ENCODE measurements at regions not wholly inside any gene's neighbourhood (a gene's known extent, or its start where the extent isn't known, plus 50 kb on each side); places are given as distances from the start of the nearest gene placed in this dataset.

- Histone ChIP-seq H3K9me2 (no peaks in the 10 kb centered on the region), H3K9ac (no peak overlapping the region), H3K4me1 (ENCODE audit: control insufficient read depth in 1 of 2, insufficient read depth in 2 of 2, low read depth in 1 of 2, low read length in 1 of 2) (no peaks in the 10 kb centered on the region; a peak in 2 of 4 replicates), H3K79me2 (ENCODE audit: insufficient read depth) (no peaks in the 10 kb centered on the region), H3F3A (replicated peaks; ENCODE audit: insufficient read depth) (no peaks in the 10 kb centered on the region), H3K9me3 (0 out of 2 replicates have a peak, but pooled peaks cover 5% of the 10 kb centered on the region), H3K27ac (ENCODE audit: low read depth in 2 of 2, low read length in 1 of 2) (no peak overlapping the region), H2AFZ (ENCODE audit: low read depth) (no peak overlapping the region), H3K36me3 (replicated peaks in 1 of 2; ENCODE audit: control insufficient read depth in 1 of 2, insufficient read depth in 2 of 2, low read length in 1 of 2) (no peaks in the 10 kb centered on the region), H3K27me3 (ENCODE audit: insufficient read depth) (no peaks in the 10 kb centered on the region), H3K4me2 (no peak overlapping the region), H3K4me3 (ENCODE audit: low read depth in 2 of 2, low read length in 1 of 2) (no peak overlapping the region), H4K20me1 (ENCODE audit: insufficient read depth) (no peaks in the 10 kb centered on the region)
- POLR2A ChIA-PET: no interaction called here
- CTCF ChIA-PET: no interaction called here
- DNase-seq: no peak
- TF ChIP-seq RAD21 (IDR thresholded peaks at IDR 0.05; ENCODE audit: low read length) (no peak), GABPA (IDR thresholded peaks at IDR 0.05; ENCODE audit: low read depth) (no peak), EZH2phosphoT487 (IDR thresholded peaks at IDR 0.05; ENCODE audit: borderline replicate concordance, low read depth) (no peak)
- 65% methylated on average over 4 of the region's 4 CpGs for WGBS (ENCODE audit: low lambda C conversion rate)
Observed at GRCh38 chr7:41415051-41415450, 287.8 kb downstream of the INHBA start.

- no peak for DNase-seq
- TF ChIP-seq NFIC (IDR thresholded peaks at IDR 0.05; ENCODE audit: borderline replicate concordance): no peak
- TF ChIP-seq EP300 (IDR thresholded peaks at IDR 0.05; ENCODE audit: borderline replicate concordance in 1 of 2, low read depth in 1 of 2, low read length in 1 of 2): no peak
- TF ChIP-seq RFX5 (IDR thresholded peaks at IDR 0.05; ENCODE audit: low read length): no peak
- no peak for TF ChIP-seq TAF1 (IDR thresholded peaks at IDR 0.05; ENCODE audit: borderline replicate concordance, low read depth, low read length)
- no peak for TF ChIP-seq MEF2A (IDR thresholded peaks at IDR 0.05; ENCODE audit: borderline replicate concordance, low read depth)
- no peak for TF ChIP-seq GATA2 (CRISPR knock-in tag; IDR thresholded peaks at IDR 0.05)
- TF ChIP-seq IRF3 (IDR thresholded peaks at IDR 0.05; ENCODE audit: low read depth, low read length): no peak
- no peak for TF ChIP-seq FOXJ3 (CRISPR knock-in tag; IDR thresholded peaks at IDR 0.05)
- TF ChIP-seq CHD2 (IDR thresholded peaks at IDR 0.05; ENCODE audit: low read length, partially characterized antibody): no peak
- no peak for TF ChIP-seq ZBTB33 (IDR thresholded peaks at IDR 0.05; ENCODE audit: borderline replicate concordance, low read depth)
- no peak for TF ChIP-seq JUND (IDR thresholded peaks at IDR 0.05)
- no peak for TF ChIP-seq TEAD4 (IDR thresholded peaks at IDR 0.05; ENCODE audit: borderline replicate concordance, insufficient read depth)
- no peak overlapping the region for H3K4me3 ChIP-seq (ENCODE audit: low read depth in 2 of 2, low read length in 1 of 2)
- CTCF ChIA-PET: interaction anchor here (0.9 to 1.1 kb wide), 2 partner anchors 292 to 300 kb away, joined by 3 to 4 read pairs; no protein-coding TSS in a partner anchor
- H3K4me1 ChIP-seq (ENCODE audit: control insufficient read depth in 1 of 2, insufficient read depth in 2 of 2, low read depth in 1 of 2, low read length in 1 of 2): no peaks in the 10 kb centered on the region
- H3K79me2 ChIP-seq (ENCODE audit: insufficient read depth): no peaks in the 10 kb centered on the region
- no peak overlapping the region for H3K27ac ChIP-seq (ENCODE audit: low read depth in 2 of 2, low read length in 1 of 2)
- H2AFZ ChIP-seq (ENCODE audit: low read depth): no peak overlapping the region
- no peak overlapping the region for H3K4me2 ChIP-seq
- WGBS (ENCODE audit: low lambda C conversion rate): 57% methylated on average over 3 of the region's 3 CpGs
- H4K20me1 ChIP-seq (ENCODE audit: insufficient read depth): no peaks in the 10 kb centered on the region
- POLR2A ChIA-PET: no interaction called here
- H3K9me2 ChIP-seq: no peaks in the 10 kb centered on the region
- H3F3A ChIP-seq (replicated peaks; ENCODE audit: insufficient read depth): no peaks in the 10 kb centered on the region
- H3K36me3 ChIP-seq (replicated peaks in 1 of 2; ENCODE audit: control insufficient read depth in 1 of 2, insufficient read depth in 2 of 2, low read length in 1 of 2): no peaks in the 10 kb centered on the region
- H3K27me3 ChIP-seq (ENCODE audit: insufficient read depth): no peaks in the 10 kb centered on the region
- H3K9ac ChIP-seq: no peak overlapping the region
- no peaks in the 10 kb centered on the region for H3K9me3 ChIP-seq
Observed at GRCh38 chr7:41404375-41405074, 298.4 kb downstream of the INHBA start.

Data from SK-N-SH (cell line).